ENCODE measurements at regions not wholly inside any gene's neighbourhood (a gene's known extent, or its start where the extent isn't known, plus 50 kb on each side); places are given as distances from the start of the nearest gene placed in this dataset.

GRCh38 chr2:200042944-200043343 is 87.6 kb downstream of the MAIP1 start:
- Mint-ChIP-seq H3K27ac (no peak overlapping the region), H3K27me3 (peaks cover 11% of the 10 kb centered on the region), H3K36me3 (no peaks in the 10 kb centered on the region), H3K4me3 (no peak overlapping the region), H3K4me1 (no peaks in the 10 kb centered on the region), H3K9me3 (peaks cover 0 to 28% (median 9%) of the 10 kb centered on the region in 3 donors)

DNA sequence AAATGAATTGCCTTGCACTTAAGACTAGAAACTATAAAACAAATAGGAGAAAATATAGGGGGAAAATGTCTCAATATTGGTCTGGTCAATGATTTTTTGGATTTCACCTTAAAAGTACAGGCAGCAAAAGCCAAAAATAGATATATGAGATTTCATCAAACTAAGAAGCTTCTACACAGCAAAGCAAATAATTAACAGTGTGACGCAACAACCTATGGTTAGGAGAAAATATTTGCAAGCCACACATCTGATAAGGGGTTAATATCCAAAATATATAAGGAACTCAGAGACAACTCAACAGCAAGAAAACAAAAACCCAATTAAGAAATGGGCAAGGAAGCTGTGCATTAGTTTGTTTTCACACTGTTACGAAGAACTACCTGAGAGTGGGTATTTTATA is 89.1 kb downstream of the MAIP1 start:
- H3K27ac Mint-ChIP-seq = no peak overlapping the region
- H3K27me3 Mint-ChIP-seq = peaks cover 11% of the 10 kb centered on the region
- H3K9me3 Mint-ChIP-seq = peaks cover 0 to 31% (median 9%) of the 10 kb centered on the region in 3 donors
- H3K36me3 Mint-ChIP-seq = no peaks in the 10 kb centered on the region
- no peak overlapping the region for H3K4me3 Mint-ChIP-seq
- no peaks in the 10 kb centered on the region for H3K4me1 Mint-ChIP-seq

DNA sequence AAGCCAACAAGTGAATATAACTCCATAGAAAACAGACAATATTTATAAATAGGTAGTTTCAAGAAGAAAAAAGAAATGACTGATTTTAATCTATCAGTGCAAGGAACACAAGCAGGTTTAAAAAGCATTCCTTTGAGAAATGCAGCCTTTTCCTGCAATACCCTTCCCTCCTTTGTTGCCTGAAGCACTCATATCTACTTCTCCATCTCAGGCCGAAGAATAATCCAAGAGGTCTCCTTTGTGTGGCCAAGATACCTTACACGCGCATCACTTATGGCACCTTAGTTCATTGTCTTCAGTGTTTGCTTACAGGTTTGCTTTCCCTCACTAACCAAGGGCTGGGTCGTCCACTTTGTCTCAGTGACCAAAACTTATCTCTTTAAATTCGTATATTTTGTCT is 93.0 kb downstream of the MAIP1 start:
- H3K9me3 Mint-ChIP-seq = peaks cover 0 to 31% (median 6%) of the 10 kb centered on the region in 3 donors
- no peak overlapping the region for H3K27ac Mint-ChIP-seq
- no peak overlapping the region for H3K4me3 Mint-ChIP-seq
- H3K36me3 Mint-ChIP-seq = no peaks in the 10 kb centered on the region
- peaks cover 5% of the 10 kb centered on the region for H3K27me3 Mint-ChIP-seq
- no peaks in the 10 kb centered on the region for H3K4me1 Mint-ChIP-seq

DNA sequence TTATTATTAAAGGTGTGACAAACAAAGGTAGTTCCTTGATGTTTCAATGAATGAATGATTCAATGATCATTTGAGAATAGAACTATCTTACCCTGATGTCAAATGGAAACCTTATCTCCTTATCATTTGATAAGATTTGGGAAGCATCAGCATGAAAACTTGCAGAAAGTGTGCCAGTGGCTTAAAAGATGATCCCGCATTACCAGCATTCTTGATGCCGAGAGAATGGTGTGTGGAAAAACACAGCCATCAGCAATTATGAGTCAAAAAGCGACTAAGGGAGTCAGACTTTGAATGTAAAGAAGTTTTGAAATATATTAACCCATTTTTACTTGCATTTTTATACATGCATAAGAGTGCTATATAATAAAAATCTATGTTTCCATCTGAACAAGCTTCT is 93.7 kb downstream of the MAIP1 start:
- H3K36me3 Mint-ChIP-seq = no peaks in the 10 kb centered on the region
- peaks cover 8% of the 10 kb centered on the region for H3K27me3 Mint-ChIP-seq

DNA sequence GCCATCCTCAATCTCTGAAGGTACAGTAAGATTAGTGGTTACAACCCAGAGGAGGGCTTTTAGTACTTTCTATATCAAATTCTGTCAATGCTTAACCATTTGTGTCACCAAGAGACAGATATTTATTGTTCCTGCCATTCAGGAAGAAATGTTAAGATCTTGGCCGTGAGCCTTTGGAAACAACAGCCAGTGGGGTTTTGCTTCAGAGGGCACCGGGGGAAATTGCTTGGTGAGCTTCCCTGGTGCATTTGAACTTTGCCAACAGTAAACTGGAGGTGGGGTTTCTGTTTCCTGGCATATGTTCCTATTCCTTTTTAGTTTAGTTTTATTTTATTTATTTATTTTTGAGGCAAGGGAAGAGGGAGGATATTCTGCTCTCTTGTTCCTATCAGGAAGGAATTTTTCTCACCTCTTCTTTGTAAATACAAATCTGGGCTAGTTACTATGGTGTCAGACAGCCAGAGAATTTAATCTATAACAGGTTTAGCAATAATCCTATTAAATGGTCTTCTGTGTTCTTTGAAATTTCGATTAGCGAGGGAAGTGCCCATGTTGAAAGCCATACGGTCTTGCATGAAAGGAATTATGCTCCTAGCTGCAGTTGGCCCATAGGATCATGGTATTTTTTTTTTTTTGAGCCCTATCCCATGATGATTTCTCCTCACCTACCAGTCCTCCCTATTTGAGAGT is 95.7 kb downstream of the MAIP1 start:
- Mint-ChIP-seq H3K27ac (no peak overlapping the region), H3K4me3 (no peak overlapping the region), H3K9me3 (peaks cover 0 to 16% (median 3%) of the 10 kb centered on the region in 3 donors), H3K27me3 (peaks cover 13% of the 10 kb centered on the region), H3K36me3 (no peaks in the 10 kb centered on the region), H3K4me1 (no peaks in the 10 kb centered on the region)

More for the DNA sequence above, 93.7 kb downstream of the MAIP1 start:
- peaks cover 0 to 31% (median 8%) of the 10 kb centered on the region in 3 donors for H3K9me3 Mint-ChIP-seq
- H3K27ac Mint-ChIP-seq = no peak overlapping the region
- H3K4me3 Mint-ChIP-seq = no peak overlapping the region
- no peaks in the 10 kb centered on the region for H3K4me1 Mint-ChIP-seq

- Mint-ChIP-seq H3K4me1 (no peaks in the 10 kb centered on the region), H3K9me3 (peaks cover 0 to 12% (median 2%) of the 10 kb centered on the region in 3 donors), H3K27me3 (peaks cover 13% of the 10 kb centered on the region), H3K4me3 (no peak overlapping the region), H3K27ac (no peak overlapping the region), H3K36me3 (no peaks in the 10 kb centered on the region)
These were observed 96.2 kb downstream of the MAIP1 start for GRCh38 chr2:200051611-200051945.

DNA sequence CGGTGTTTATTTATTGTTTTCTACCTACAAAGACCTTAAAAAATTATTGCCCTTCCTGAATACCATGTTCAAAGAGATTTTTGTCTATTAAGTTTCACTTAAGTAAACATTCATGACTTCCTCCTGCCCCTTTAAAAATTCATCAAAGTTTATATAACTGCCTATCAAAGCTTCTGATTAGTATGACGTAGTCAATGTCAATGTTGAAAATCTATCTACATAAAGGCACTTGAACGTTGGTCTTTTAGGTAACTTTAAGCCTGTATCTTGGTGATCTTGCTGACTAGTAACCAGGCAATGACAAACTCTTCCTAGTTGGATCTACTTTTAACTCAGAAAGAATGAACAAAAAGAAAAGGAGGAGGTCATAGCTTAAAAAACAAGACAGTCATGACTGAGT is 97.2 kb downstream of the MAIP1 start:
- peaks cover 0 to 7% (median 4%) of the 10 kb centered on the region in 3 donors for H3K9me3 Mint-ChIP-seq
- H3K27me3 Mint-ChIP-seq = peaks cover 14% of the 10 kb centered on the region
- no peaks in the 10 kb centered on the region for H3K36me3 Mint-ChIP-seq
- peak overlapping the region in 1 of 3 donors; percentile 50 for H3K27ac Mint-ChIP-seq
- H3K4me1 Mint-ChIP-seq = no peaks in the 10 kb centered on the region
- H3K4me3 Mint-ChIP-seq = no peak overlapping the region

GRCh38 chr2:200054681-200055468 is 99.5 kb downstream of the MAIP1 start:
- H3K9me3 Mint-ChIP-seq = peaks cover 0 to 8% (median 4%) of the 10 kb centered on the region in 3 donors
- no peak overlapping the region for H3K27ac Mint-ChIP-seq
- H3K36me3 Mint-ChIP-seq = no peaks in the 10 kb centered on the region
- H3K4me1 Mint-ChIP-seq = no peaks in the 10 kb centered on the region
- peaks cover 15% of the 10 kb centered on the region for H3K27me3 Mint-ChIP-seq
- no peak overlapping the region for H3K4me3 Mint-ChIP-seq

GRCh38 chr2:200056105-200056504 is 100.7 kb downstream of the MAIP1 start:
- no peaks in the 10 kb centered on the region for H3K4me1 Mint-ChIP-seq
- H3K27ac Mint-ChIP-seq = no peak overlapping the region
- H3K27me3 Mint-ChIP-seq = peaks cover 15% of the 10 kb centered on the region
- no peaks in the 10 kb centered on the region for H3K36me3 Mint-ChIP-seq
- peaks cover 0 to 10% (median 4%) of the 10 kb centered on the region in 3 donors for H3K9me3 Mint-ChIP-seq
- no peak overlapping the region for H3K4me3 Mint-ChIP-seq

- Mint-ChIP-seq H3K36me3 (no peaks in the 10 kb centered on the region), H3K27me3 (no peaks in the 10 kb centered on the region), H3K4me1 (no peaks in the 10 kb centered on the region), H3K27ac (no peak overlapping the region), H3K4me3 (no peak overlapping the region), H3K9me3 (peaks cover 0 to 5% (median 0%) of the 10 kb centered on the region in 3 donors)
These were observed 107.8 kb downstream of the MAIP1 start for GRCh38 chr2:200063155-200063554.

DNA sequence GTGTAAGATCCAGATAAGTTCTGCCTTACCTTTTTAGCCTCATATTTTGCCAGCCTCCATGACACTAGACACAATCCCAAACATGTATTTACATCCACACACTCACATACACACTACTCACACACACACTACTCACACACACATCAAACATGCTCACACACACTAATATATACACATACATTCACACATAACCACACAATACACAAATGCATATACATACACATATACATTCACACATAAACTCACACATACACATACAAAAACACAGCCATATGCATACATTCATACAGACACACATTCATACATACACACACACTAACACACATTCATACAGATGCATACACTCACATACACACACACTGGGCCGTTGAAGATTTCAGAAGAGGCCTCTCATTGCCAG is 109.5 kb downstream of the MAIP1 start:
- no peak overlapping the region for H3K27ac Mint-ChIP-seq
- H3K4me3 Mint-ChIP-seq = no peak overlapping the region
- no peaks in the 10 kb centered on the region for H3K27me3 Mint-ChIP-seq
- H3K4me1 Mint-ChIP-seq = no peaks in the 10 kb centered on the region
- H3K9me3 Mint-ChIP-seq = peaks cover 0 to 1% (median 0%) of the 10 kb centered on the region in 3 donors
- no peaks in the 10 kb centered on the region for H3K36me3 Mint-ChIP-seq

- no peak overlapping the region for H3K4me3 Mint-ChIP-seq
- H3K36me3 Mint-ChIP-seq = no peaks in the 10 kb centered on the region
- H3K27ac Mint-ChIP-seq = no peak overlapping the region
- no peaks in the 10 kb centered on the region for H3K27me3 Mint-ChIP-seq
- peaks cover 0 to 1% (median 0%) of the 10 kb centered on the region in 3 donors for H3K9me3 Mint-ChIP-seq
- no peaks in the 10 kb centered on the region for H3K4me1 Mint-ChIP-seq
These were observed 110.1 kb downstream of the MAIP1 start for GRCh38 chr2:200065477-200065876.

DNA sequence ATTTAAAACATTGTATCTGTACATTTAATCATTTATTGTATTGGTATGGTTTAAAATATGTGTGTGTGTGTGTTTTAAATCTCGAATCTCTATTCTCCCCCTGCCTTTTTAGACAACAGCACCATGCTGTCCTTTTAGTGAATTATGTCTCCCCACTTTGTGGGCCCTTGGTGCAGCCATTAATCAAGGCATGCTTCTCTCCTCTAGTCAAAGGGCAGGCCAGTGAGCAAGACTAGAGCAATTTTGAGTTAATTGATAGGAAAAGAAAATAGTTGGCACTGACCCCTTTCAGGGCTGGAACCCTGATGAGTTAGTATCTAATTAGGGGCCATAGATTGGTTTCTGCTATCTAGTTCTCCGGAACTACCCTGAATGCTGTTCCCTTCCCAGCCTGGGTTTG is 111.0 kb downstream of the MAIP1 start:
- H3K27me3 Mint-ChIP-seq = no peaks in the 10 kb centered on the region
- peaks cover 0 to 2% (median 0%) of the 10 kb centered on the region in 3 donors for H3K9me3 Mint-ChIP-seq
- no peaks in the 10 kb centered on the region for H3K4me1 Mint-ChIP-seq
- H3K27ac Mint-ChIP-seq = no peak overlapping the region
- H3K4me3 Mint-ChIP-seq = no peak overlapping the region
- no peaks in the 10 kb centered on the region for H3K36me3 Mint-ChIP-seq

DNA sequence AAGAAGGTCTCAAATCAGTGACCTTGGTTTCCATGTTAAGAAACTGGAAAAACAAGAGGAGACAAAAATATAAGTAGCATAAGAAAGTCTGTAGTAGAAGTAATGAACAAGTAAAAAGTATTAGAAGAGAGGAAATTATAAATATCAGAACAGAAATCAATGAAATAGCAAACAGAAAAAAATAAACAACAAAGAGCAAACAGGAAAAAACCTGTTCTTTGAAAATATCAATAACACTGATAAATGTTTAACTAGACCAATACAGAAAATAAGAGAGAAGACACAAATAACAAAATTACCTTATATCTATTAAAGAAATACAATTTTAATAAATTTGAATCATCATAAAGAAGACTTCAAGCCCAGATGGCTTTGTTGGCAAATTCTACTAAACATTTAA is 113.3 kb downstream of the MAIP1 start:
- no peaks in the 10 kb centered on the region for H3K36me3 Mint-ChIP-seq
- peaks cover 2 to 13% (median 5%) of the 10 kb centered on the region in 3 donors for H3K9me3 Mint-ChIP-seq
- no peak overlapping the region for H3K4me3 Mint-ChIP-seq
- no peaks in the 10 kb centered on the region for H3K27me3 Mint-ChIP-seq
- H3K4me1 Mint-ChIP-seq = no peaks in the 10 kb centered on the region
- H3K27ac Mint-ChIP-seq = no peak overlapping the region

GRCh38 chr2:200077210-200077650 is 121.8 kb downstream of the MAIP1 start:
- no peak overlapping the region for H3K4me3 Mint-ChIP-seq

GRCh38 chr2:200077838-200078237 is 122.5 kb downstream of the MAIP1 start:
- H3K27ac Mint-ChIP-seq = no peak overlapping the region
- H3K9me3 Mint-ChIP-seq = peaks cover 0 to 4% (median 0%) of the 10 kb centered on the region in 3 donors
- no peaks in the 10 kb centered on the region for H3K4me1 Mint-ChIP-seq
- no peak overlapping the region for H3K4me3 Mint-ChIP-seq
- H3K36me3 Mint-ChIP-seq = no peaks in the 10 kb centered on the region
- peaks cover 6% of the 10 kb centered on the region for H3K27me3 Mint-ChIP-seq

More at GRCh38 chr2:200077210-200077650, 121.8 kb downstream of the MAIP1 start:
- no peak overlapping the region for H3K27ac Mint-ChIP-seq
- H3K36me3 Mint-ChIP-seq = no peaks in the 10 kb centered on the region
- H3K4me1 Mint-ChIP-seq = no peaks in the 10 kb centered on the region
- peaks cover 4% of the 10 kb centered on the region for H3K27me3 Mint-ChIP-seq
- peaks cover 0 to 10% (median under 1%) of the 10 kb centered on the region in 3 donors for H3K9me3 Mint-ChIP-seq

All from IgD-negative memory B cell (primary cell).